Liver (tissue), 8 donors: ENCODE measurements at regions not wholly inside any gene's neighbourhood (a gene's known extent, or its start where the extent isn't known, plus 50 kb on each side); places are given as distances from the start of the nearest gene placed in this dataset.

ENCODE experiments used
- DNase-seq: peaks from one replicate; pipeline ENCODE4 v3.0.0-alpha.2; 2017; ENCODE audit warnings: low spot score
- H3K27ac ChIP-seq, 2 donors: one replicate each; pipeline ENCODE4 v1.7.0; 2013; ENCODE audit warnings: inconsistent platforms in 2 of 2, low read length in 2 of 2, control low read depth in 1 of 2, low read depth in 1 of 2, mild to moderate bottlenecking in 1 of 2
- H3K27me3 ChIP-seq, 4 donors: one replicate each; pipeline versions ENCODE4 v1.6.1 to v1.7.0; 2013; ENCODE audit warnings: low read length in 3 of 4, inconsistent platforms in 1 of 4, mild to moderate bottlenecking in 1 of 4, moderate library complexity in 1 of 4; ENCODE audit not compliant: control insufficient read depth in 4 of 4, insufficient read depth in 4 of 4
- H3K36me3 ChIP-seq, 4 donors: one replicate each; pipeline versions ENCODE4 v1.6.1 to v1.7.0; 2013; ENCODE audit warnings: low read length in 3 of 4, mild to moderate bottlenecking in 3 of 4, low read depth in 1 of 4, moderate library complexity in 1 of 4; ENCODE audit not compliant: control insufficient read depth in 4 of 4, insufficient read depth in 3 of 4
- H3K4me1 ChIP-seq, 4 donors: one replicate each; pipeline versions ENCODE4 v1.6.1 to v1.7.0; 2013; ENCODE audit warnings: low read length in 3 of 4, mild to moderate bottlenecking in 3 of 4, moderate library complexity in 1 of 4; ENCODE audit not compliant: control insufficient read depth in 4 of 4, insufficient read depth in 4 of 4
- H3K4me3 ChIP-seq, 3 donors: one replicate each; pipeline versions ENCODE4 v1.6.1 to v1.7.0; 2013; ENCODE audit warnings: low read length in 3 of 3, control low read depth in 1 of 3, low read depth in 1 of 3, mild to moderate bottlenecking in 1 of 3
- H3K9ac ChIP-seq, 2 donors: one replicate each; pipeline ENCODE4 v1.7.0; 2013; ENCODE audit warnings: low read length in 2 of 2, mild to moderate bottlenecking in 2 of 2, moderate library complexity in 2 of 2, control low read depth in 1 of 2, low read depth in 1 of 2
- H3K9me3 ChIP-seq, 4 donors: one replicate each; pipeline versions ENCODE4 v1.6.1 to v1.7.0; 2013; ENCODE audit warnings: low read length in 3 of 4; ENCODE audit not compliant: control insufficient read depth in 4 of 4
- CTCF ChIP-seq: fragments of 150-350 bp; IDR thresholded peaks from 2 replicates; pipeline ENCODE4 v1.5.1; 2017; ENCODE audit warnings: improper control_type of control experiment, low read depth, low read length; ENCODE audit not compliant: missing input control
- EGR1 ChIP-seq, 2 donors: IDR thresholded peaks; 2 replicates each; pipeline ENCODE4 v1.6.1; 2016 to 2018; ENCODE audit warnings: antibody characterized with exemption in 2 of 2, low read depth in 2 of 2
- FOXA1 ChIP-seq: IDR thresholded peaks from 2 replicates; pipeline ENCODE4 v1.6.1; 2016; ENCODE audit warnings: antibody characterized with exemption
- GABPA ChIP-seq, 2 donors: IDR thresholded peaks in 1 of 2; conservative IDR thresholded peaks in 1 of 2; 2 replicates each; pipeline ENCODE4 v1.6.1; 2016; ENCODE audit warnings: antibody characterized with exemption in 2 of 2, mild to moderate bottlenecking in 1 of 2, moderate library complexity in 1 of 2
- HNF4A ChIP-seq, 2 donors: conservative IDR thresholded peaks; 2 replicates each; pipeline ENCODE4 v1.6.1; 2016; ENCODE audit warnings: antibody characterized with exemption in 2 of 2, mild to moderate bottlenecking in 2 of 2
- JUND ChIP-seq, 2 donors: IDR thresholded peaks; 2 replicates each; pipeline ENCODE4 v1.6.1; 2016; ENCODE audit warnings: antibody characterized with exemption in 2 of 2
- MAX ChIP-seq: IDR thresholded peaks from 2 replicates; pipeline ENCODE4 v1.6.1; 2016; ENCODE audit warnings: antibody characterized with exemption
- NR2F2 ChIP-seq: IDR thresholded peaks from 2 replicates; pipeline ENCODE4 v1.6.1; 2016; ENCODE audit warnings: antibody characterized with exemption
- REST ChIP-seq: IDR thresholded peaks from 2 replicates; pipeline ENCODE4 v1.6.1; 2016; ENCODE audit warnings: antibody characterized with exemption, mild to moderate bottlenecking
- RXRA ChIP-seq, 2 donors: IDR thresholded peaks; 2 replicates each; pipeline ENCODE4 v1.6.1; 2017 to 2018; ENCODE audit warnings: antibody characterized with exemption in 2 of 2, mild to moderate bottlenecking in 1 of 2
- SP1 ChIP-seq: IDR thresholded peaks from 2 replicates; pipeline ENCODE4 v1.6.1; 2018; ENCODE audit warnings: antibody characterized with exemption, mild to moderate bottlenecking
- TAF1 ChIP-seq: conservative IDR thresholded peaks from 2 replicates; pipeline ENCODE4 v1.6.1; 2016; ENCODE audit warnings: antibody characterized with exemption, mild to moderate bottlenecking
- YY1 ChIP-seq: IDR thresholded peaks from 2 replicates; pipeline ENCODE4 v1.6.1; 2016; ENCODE audit warnings: antibody characterized with exemption, mild to moderate bottlenecking
- ZBTB33 ChIP-seq: IDR thresholded peaks from 2 replicates; pipeline ENCODE4 v1.6.1; 2016; ENCODE audit warnings: antibody characterized with exemption
- WGBS: extraction: QIAGEN DNeasy Blood & Tissue Kit; methylation state at CpG from one replicate; pipeline ENCODE4 v1.1.7; 2013; 5-methylcytosine and 5-hydroxymethylcytosine counted together
- donor health status: healthy.
- donor health status: healthy.
- donor health status: healthy.
- donor health status: healthy.
- donor health status: healthy.

GRCh38 chr4:123299212-123299691 is 97.3 kb upstream of the SPRY1 start:
- H3K9ac ChIP-seq: no peak overlapping the region
- no peak for DNase-seq
- no peaks in the 10 kb centered on the region for H3K36me3 ChIP-seq
- TF ChIP-seq NR2F2 (no peak), ZBTB33 (no peak)
- H3K4me1 ChIP-seq: no peaks in the 10 kb centered on the region
- no peaks in the 10 kb centered on the region for H3K27me3 ChIP-seq
- no peak overlapping the region for H3K27ac ChIP-seq
- no peak overlapping the region for H3K4me3 ChIP-seq
- no peaks in the 10 kb centered on the region for H3K9me3 ChIP-seq

GRCh38 chr4:123300222-123301039 is 96.2 kb upstream of the SPRY1 start:
- no peak overlapping the region for H3K4me3 ChIP-seq
- no peaks in the 10 kb centered on the region for H3K27me3 ChIP-seq
- no peak overlapping the region for H3K9ac ChIP-seq
- H3K36me3 ChIP-seq: no peaks in the 10 kb centered on the region
- WGBS: 84% methylated on average over 4 of the region's 4 CpGs
- H3K27ac ChIP-seq: no peak overlapping the region
- no peak for TF ChIP-seq YY1
- no peak for TF ChIP-seq MAX
- TF ChIP-seq CTCF: no peak
- no peak for TF ChIP-seq GABPA (IDR thresholded peaks at IDR 0.05 in 1 of 2, conservative IDR thresholded peaks at IDR 0.05 in 1 of 2)
- TF ChIP-seq TAF1: no peak
- TF ChIP-seq ZBTB33: no peak
- TF ChIP-seq EGR1 (IDR thresholded peaks at IDR 0.05; ENCODE audit: low read depth in 2 of 2): no peak
- TF ChIP-seq FOXA1: no peak
- no peak for TF ChIP-seq REST
- no peak for TF ChIP-seq HNF4A (conservative IDR thresholded peaks at IDR 0.05)
- no peak for TF ChIP-seq JUND (IDR thresholded peaks at IDR 0.05)
- TF ChIP-seq RXRA (IDR thresholded peaks at IDR 0.05): no peak
- TF ChIP-seq NR2F2: no peak
- TF ChIP-seq SP1: no peak
- no peaks in the 10 kb centered on the region for H3K9me3 ChIP-seq
- H3K4me1 ChIP-seq: no peaks in the 10 kb centered on the region
- DNase-seq: no peak
